ENCODE measurements at regions not wholly inside any gene's neighbourhood (a gene's known extent, or its start where the extent isn't known, plus 50 kb on each side); places are given as distances from the start of the nearest gene placed in this dataset.
A peak's percentile ranks its signal among the peaks of the same experiment; 100 is the strongest.

DNA sequence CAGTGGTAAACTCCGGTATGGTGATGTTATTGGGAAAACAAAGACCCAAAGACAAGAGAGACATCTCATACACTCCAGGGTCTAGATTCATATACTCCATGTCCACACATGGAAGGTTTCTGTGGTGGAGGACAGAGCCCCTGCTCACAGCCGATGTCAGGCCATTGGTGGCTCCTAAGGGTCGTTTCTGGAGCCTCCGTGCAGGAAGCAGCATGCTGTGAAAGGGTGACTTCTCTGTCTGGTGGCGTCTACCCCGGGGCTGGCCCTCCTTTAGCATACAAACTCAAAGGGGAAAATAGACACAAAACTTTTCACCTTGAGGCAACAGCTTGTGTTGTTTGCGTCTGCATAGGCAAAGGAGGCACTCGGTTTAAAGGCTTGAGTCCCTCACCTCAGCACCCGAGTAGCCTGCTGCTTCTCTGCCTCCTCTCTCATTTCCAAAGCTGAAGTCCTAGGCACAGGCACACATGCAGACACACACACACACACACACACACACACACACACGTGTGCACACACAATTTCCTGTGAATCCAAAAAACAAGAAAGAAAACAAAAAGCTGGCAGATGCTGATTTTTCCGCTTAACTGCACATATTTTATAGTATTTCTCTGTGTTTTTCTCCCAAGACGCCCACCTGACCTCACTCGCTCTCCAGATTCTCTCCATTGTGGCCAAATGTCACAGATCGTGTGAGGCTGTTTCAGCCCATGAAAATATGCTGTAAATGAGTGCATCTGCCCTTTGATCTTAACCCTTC lies 601.4 kb upstream of the MGMT start:
- TF ChIP-seq, protein P1, sequence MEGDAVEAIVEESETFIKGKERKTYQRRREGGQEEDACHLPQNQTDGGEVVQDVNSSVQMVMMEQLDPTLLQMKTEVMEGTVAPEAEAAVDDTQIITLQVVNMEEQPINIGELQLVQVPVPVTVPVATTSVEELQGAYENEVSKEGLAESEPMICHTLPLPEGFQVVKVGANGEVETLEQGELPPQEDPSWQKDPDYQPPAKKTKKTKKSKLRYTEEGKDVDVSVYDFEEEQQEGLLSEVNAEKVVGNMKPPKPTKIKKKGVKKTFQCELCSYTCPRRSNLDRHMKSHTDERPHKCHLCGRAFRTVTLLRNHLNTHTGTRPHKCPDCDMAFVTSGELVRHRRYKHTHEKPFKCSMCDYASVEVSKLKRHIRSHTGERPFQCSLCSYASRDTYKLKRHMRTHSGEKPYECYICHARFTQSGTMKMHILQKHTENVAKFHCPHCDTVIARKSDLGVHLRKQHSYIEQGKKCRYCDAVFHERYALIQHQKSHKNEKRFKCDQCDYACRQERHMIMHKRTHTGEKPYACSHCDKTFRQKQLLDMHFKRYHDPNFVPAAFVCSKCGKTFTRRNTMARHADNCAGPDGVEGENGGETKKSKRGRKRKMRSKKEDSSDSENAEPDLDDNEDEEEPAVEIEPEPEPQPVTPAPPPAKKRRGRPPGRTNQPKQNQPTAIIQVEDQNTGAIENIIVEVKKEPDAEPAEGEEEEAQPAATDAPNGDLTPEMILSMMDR (IDR thresholded peaks at IDR 0.05; ENCODE audit: poor library complexity, severe bottlenecking), result no peak
- no peak for ATAC-seq (ENCODE audit: low read depth)

DNA sequence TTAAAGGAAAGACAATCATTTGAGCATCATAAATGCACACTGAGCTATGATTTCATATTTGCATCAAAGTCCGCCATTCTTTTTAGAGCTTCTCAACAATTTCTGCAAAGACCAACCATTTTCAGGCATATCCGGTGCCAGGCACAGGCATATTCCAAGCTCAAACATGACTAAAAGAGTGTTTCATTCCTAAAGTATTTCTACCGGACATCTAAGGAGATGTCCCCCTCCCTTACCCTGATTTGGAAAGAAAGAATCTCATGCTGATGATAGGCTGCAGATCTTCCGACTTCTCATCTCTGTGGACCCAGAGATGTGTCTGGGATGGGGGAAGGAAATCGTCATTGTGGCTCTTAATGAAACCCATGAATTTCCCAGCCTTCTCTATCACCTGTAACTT lies 600.5 kb upstream of the MGMT start:
- ATAC-seq (ENCODE audit: low read depth), result peak; percentile 66; the same call in 2 of the 3 replicates
- no peak overlapping the region for H3K27ac ChIP-seq (ENCODE audit: poor library complexity, severe bottlenecking)

More for the DNA sequence above, 601.4 kb upstream of the MGMT start:
- Histone ChIP-seq H3K4me3 (ENCODE audit: severe bottlenecking) (no peak overlapping the region), H3K36me3 (ENCODE audit: low read depth) (no peaks in the 10 kb centered on the region), H3K27ac (ENCODE audit: poor library complexity, severe bottlenecking) (no peak overlapping the region), H3K27me3 (ENCODE audit: insufficient read depth, poor library complexity, severe bottlenecking) (no peaks in the 10 kb centered on the region), H3K4me1 (ENCODE audit: insufficient read depth, poor library complexity, severe bottlenecking) (no peaks in the 10 kb centered on the region), H3K9me3 (ENCODE audit: severe bottlenecking) (no peaks in the 10 kb centered on the region)
- no peak for DNase-seq (ENCODE audit: low spot score)

DNA sequence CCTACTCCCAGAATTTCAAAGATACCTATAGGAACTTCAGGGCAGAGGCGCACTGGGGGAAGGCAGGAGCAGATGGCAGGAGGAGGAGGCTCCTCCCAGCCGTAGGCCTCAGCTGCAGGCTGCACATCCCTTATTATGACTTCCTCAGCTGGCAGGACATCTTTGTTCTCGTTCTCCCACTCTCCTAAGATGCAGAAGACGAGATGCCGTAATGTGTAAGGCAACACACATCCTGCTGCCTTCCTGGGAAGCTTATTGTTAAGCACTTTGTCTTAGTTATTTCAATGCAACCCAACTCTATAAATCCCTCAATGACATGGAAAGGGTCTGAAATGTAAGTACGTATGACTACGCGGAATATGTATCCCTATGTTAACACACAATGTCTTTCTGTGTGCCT lies 599.8 kb upstream of the MGMT start:
- Histone ChIP-seq H3K27ac (ENCODE audit: poor library complexity, severe bottlenecking) (no peak overlapping the region), H3K27me3 (ENCODE audit: insufficient read depth, poor library complexity, severe bottlenecking) (no peaks in the 10 kb centered on the region), H3K9me3 (ENCODE audit: severe bottlenecking) (no peaks in the 10 kb centered on the region), H3K36me3 (ENCODE audit: low read depth) (no peaks in the 10 kb centered on the region), H3K4me3 (ENCODE audit: severe bottlenecking) (no peak overlapping the region), H3K4me1 (ENCODE audit: insufficient read depth, poor library complexity, severe bottlenecking) (no peaks in the 10 kb centered on the region)
- DNase-seq (ENCODE audit: low spot score) (no peak), ATAC-seq (ENCODE audit: low read depth) (no peak)
- TF ChIP-seq, protein P1 (IDR thresholded peaks at IDR 0.05; ENCODE audit: poor library complexity, severe bottlenecking), result no peak

More for the DNA sequence above, 600.5 kb upstream of the MGMT start:
- H3K4me3 ChIP-seq (ENCODE audit: severe bottlenecking), result no peak overlapping the region
- DNase-seq (ENCODE audit: low spot score), result no peak
- H3K36me3 ChIP-seq (ENCODE audit: low read depth), result no peaks in the 10 kb centered on the region
- H3K27me3 ChIP-seq (ENCODE audit: insufficient read depth, poor library complexity, severe bottlenecking), result no peaks in the 10 kb centered on the region
- no peaks in the 10 kb centered on the region for H3K9me3 ChIP-seq (ENCODE audit: severe bottlenecking)
- no peaks in the 10 kb centered on the region for H3K4me1 ChIP-seq (ENCODE audit: insufficient read depth, poor library complexity, severe bottlenecking)
- TF ChIP-seq, protein P1 (IDR thresholded peaks at IDR 0.05; ENCODE audit: poor library complexity, severe bottlenecking), result no peak

DNA sequence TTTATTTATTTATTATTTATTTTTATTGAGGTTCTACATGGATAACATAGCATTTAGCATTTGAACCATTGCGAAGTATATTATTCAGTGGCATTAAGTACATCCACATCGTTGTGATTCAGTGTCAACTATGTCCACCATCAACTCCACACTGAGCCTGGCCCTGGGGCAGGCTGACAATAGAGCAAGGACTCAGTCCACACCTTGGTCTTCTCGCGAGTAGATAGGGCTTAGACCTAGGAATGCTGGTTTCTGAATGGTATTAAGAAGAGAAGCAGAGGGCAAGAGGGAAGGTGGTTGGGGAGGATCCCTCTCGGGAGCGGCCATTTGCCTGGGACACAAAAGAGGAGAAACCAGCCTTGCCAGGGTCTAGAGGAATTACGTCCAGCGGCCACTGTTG lies 599.2 kb upstream of the MGMT start:
- H3K4me1 ChIP-seq (ENCODE audit: insufficient read depth, poor library complexity, severe bottlenecking), result no peaks in the 10 kb centered on the region
- H3K4me3 ChIP-seq (ENCODE audit: severe bottlenecking), result no peak overlapping the region
- ATAC-seq (ENCODE audit: low read depth) (no peak), DNase-seq (ENCODE audit: low spot score) (no peak)
- no peak overlapping the region for H3K27ac ChIP-seq (ENCODE audit: poor library complexity, severe bottlenecking)
- no peaks in the 10 kb centered on the region for H3K9me3 ChIP-seq (ENCODE audit: severe bottlenecking)
- no peaks in the 10 kb centered on the region for H3K36me3 ChIP-seq (ENCODE audit: low read depth)
- TF ChIP-seq, protein P1 (IDR thresholded peaks at IDR 0.05; ENCODE audit: poor library complexity, severe bottlenecking), result no peak
- no peaks in the 10 kb centered on the region for H3K27me3 ChIP-seq (ENCODE audit: insufficient read depth, poor library complexity, severe bottlenecking)

DNA sequence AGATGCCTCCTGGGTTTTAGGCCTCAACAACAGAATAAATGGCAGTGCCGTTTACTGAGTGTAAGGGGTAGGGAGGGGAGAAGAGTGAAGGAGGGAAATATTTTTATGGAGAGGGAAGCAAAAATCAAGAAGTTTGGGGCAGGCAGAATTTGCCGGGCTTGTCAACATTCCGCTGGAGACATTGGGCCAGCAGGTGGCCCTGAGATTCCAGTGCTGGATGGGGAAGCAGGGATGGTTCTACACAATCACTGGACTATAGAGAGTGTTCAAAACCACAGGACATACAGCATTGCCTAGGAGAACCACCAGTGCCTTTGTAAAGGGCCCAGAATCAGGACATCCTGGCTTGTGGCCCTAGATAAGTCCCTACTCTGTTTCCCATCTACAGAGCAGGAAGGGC lies 598.6 kb upstream of the MGMT start:
- Histone ChIP-seq H3K27ac (ENCODE audit: poor library complexity, severe bottlenecking) (no peak overlapping the region), H3K9me3 (ENCODE audit: severe bottlenecking) (no peaks in the 10 kb centered on the region), H3K4me1 (ENCODE audit: insufficient read depth, poor library complexity, severe bottlenecking) (peaks cover 3% of the 10 kb centered on the region), H3K4me3 (ENCODE audit: severe bottlenecking) (no peak overlapping the region), H3K36me3 (ENCODE audit: low read depth) (no peaks in the 10 kb centered on the region), H3K27me3 (ENCODE audit: insufficient read depth, poor library complexity, severe bottlenecking) (no peaks in the 10 kb centered on the region)
- DNase-seq (ENCODE audit: low spot score) (no peak), ATAC-seq (ENCODE audit: low read depth) (no peak)
- TF ChIP-seq, protein P1 (IDR thresholded peaks at IDR 0.05; ENCODE audit: poor library complexity, severe bottlenecking), result no peak

All from RWPE2 (cell line).